NB4 (cell line): ENCODE measurements at regions not wholly inside any gene's neighbourhood (a gene's known extent, or its start where the extent isn't known, plus 50 kb on each side); places are given as distances from the start of the nearest gene placed in this dataset.

Experiments
- CTCF ChIP-seq: IDR thresholded peaks from one replicate; pipeline ENCODE4 v1.5.1; 2012; ENCODE audit warnings: low read depth, low read length
- MAX ChIP-seq: IDR thresholded peaks from 2 replicates; pipeline ENCODE4 v1.6.1; 2011; ENCODE audit warnings: low read depth, low read length
- MYC ChIP-seq: IDR thresholded peaks from 2 replicates; pipeline ENCODE4 v1.6.1; 2011; ENCODE audit warnings: low read depth, low read length
- POLR2A ChIP-seq: IDR thresholded peaks from 2 replicates; pipeline ENCODE4 v1.6.1; 2011; ENCODE audit warnings: mild to moderate bottlenecking; ENCODE audit not compliant: insufficient read length; ENCODE audit errors: extremely low read depth

GRCh38 chr7:119348491-119348890 lies 924.5 kb upstream of the KCND2 start:
- no peak for TF ChIP-seq POLR2A
- no peak for TF ChIP-seq CTCF
- TF ChIP-seq MYC = no peak
- TF ChIP-seq MAX = no peak
